Esophagus squamous epithelium (tissue), 4 donors: ENCODE measurements at regions not wholly inside any gene's neighbourhood (a gene's known extent, or its start where the extent isn't known, plus 50 kb on each side); places are given as distances from the start of the nearest gene placed in this dataset.

Experiments used
- POLR2A ChIP-seq, 4 donors: fragments of 450-650 bp; IDR thresholded peaks; one replicate each; pipeline ENCODE4 v1.6.1; 2017; ENCODE audit warnings: antibody characterized with exemption in 4 of 4, mild to moderate bottlenecking in 4 of 4, moderate library complexity in 3 of 4
- TF ChIP-seq, protein P1 (sequence below), 6 experiments: fragments of 450-650 bp in 4 of 6; fragments of 200-600 bp in 2 of 6; sonication (generic) in 2 of 6; IDR thresholded peaks; one replicate each; pipeline ENCODE4 v1.5.1; 2016 to 2019; ENCODE audit warnings: antibody characterized with exemption in 6 of 6, mild to moderate bottlenecking in 4 of 6, moderate library complexity in 4 of 6

DNA sequence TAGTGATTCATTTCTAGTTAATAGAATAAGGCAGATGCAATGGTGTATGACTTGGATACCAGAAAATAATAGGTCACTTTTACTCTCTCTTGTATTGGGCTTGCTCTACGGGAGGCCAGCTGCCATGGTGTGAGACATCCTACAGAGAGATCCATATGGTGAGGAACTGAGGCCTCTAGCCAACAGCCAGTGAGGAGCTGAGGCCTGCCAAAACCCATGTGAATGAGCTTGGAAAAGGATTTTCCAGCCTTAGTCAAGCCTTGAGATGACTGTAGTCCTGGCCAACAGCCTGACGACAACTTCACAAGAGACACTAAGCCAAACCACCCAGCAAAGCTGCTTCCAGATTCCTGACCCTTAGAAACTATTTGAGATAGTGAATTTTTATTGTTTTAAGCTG, 1300.2 kb downstream of the RAPGEF2 start:
- no peak for TF ChIP-seq POLR2A (IDR thresholded peaks at IDR 0.05)
- TF ChIP-seq, protein P1, sequence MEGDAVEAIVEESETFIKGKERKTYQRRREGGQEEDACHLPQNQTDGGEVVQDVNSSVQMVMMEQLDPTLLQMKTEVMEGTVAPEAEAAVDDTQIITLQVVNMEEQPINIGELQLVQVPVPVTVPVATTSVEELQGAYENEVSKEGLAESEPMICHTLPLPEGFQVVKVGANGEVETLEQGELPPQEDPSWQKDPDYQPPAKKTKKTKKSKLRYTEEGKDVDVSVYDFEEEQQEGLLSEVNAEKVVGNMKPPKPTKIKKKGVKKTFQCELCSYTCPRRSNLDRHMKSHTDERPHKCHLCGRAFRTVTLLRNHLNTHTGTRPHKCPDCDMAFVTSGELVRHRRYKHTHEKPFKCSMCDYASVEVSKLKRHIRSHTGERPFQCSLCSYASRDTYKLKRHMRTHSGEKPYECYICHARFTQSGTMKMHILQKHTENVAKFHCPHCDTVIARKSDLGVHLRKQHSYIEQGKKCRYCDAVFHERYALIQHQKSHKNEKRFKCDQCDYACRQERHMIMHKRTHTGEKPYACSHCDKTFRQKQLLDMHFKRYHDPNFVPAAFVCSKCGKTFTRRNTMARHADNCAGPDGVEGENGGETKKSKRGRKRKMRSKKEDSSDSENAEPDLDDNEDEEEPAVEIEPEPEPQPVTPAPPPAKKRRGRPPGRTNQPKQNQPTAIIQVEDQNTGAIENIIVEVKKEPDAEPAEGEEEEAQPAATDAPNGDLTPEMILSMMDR (IDR thresholded peaks at IDR 0.05): no peak
